Fibroblast of lung (primary cell): ENCODE measurements at regions not wholly inside any gene's neighbourhood (a gene's known extent, or its start where the extent isn't known, plus 50 kb on each side); places are given as distances from the start of the nearest gene placed in this dataset.

Source experiments
- EZH2 ChIP-seq: IDR thresholded peaks from 2 replicates; pipeline ENCODE4 v1.5.1; 2012; ENCODE audit warnings: low read length, control low read depth, mild to moderate bottlenecking; ENCODE audit errors: missing control alignments
- TF ChIP-seq, protein P1 (sequence below), 2 donors: IDR thresholded peaks in 1 of 2; conservative IDR thresholded peaks in 1 of 2; 1 replicate in 1 of 2; 2 replicates in 1 of 2; pipeline ENCODE4 v1.5.1; 2011 to 2012; ENCODE audit warnings: low read length in 2 of 2, control low read depth in 1 of 2, inconsistent platforms in 1 of 2, low read depth in 1 of 2, mild to moderate bottlenecking in 1 of 2

DNA sequence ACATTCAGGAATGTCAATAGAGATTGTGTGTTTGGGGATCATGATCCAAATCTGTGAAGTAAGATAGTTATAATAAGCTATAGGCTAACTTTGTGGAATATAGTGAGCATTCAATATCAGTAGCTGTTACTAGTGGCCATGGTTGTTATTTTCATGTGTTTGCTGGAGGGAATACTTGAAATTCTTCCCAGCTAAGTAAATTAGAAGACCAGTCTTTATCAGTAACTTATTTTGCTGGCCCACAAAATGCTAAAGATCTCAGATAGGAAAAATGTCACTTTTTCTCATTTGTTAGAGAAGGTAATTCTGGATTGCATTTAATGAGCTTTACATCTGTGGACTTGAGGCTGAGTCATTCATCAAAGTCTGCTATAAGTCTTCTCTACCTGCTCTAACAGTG, 156.1 kb upstream of the LRRC7 start:
- TF ChIP-seq, protein P1, sequence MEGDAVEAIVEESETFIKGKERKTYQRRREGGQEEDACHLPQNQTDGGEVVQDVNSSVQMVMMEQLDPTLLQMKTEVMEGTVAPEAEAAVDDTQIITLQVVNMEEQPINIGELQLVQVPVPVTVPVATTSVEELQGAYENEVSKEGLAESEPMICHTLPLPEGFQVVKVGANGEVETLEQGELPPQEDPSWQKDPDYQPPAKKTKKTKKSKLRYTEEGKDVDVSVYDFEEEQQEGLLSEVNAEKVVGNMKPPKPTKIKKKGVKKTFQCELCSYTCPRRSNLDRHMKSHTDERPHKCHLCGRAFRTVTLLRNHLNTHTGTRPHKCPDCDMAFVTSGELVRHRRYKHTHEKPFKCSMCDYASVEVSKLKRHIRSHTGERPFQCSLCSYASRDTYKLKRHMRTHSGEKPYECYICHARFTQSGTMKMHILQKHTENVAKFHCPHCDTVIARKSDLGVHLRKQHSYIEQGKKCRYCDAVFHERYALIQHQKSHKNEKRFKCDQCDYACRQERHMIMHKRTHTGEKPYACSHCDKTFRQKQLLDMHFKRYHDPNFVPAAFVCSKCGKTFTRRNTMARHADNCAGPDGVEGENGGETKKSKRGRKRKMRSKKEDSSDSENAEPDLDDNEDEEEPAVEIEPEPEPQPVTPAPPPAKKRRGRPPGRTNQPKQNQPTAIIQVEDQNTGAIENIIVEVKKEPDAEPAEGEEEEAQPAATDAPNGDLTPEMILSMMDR (conservative IDR thresholded peaks at IDR 0.05 in 1 of 2, IDR thresholded peaks at IDR 0.05 in 1 of 2; ENCODE audit: low read depth in 1 of 2, low read length in 2 of 2): no peak
- no peak for TF ChIP-seq EZH2
